IMR-90 (cell line): ENCODE measurements at regions not wholly inside any gene's neighbourhood (a gene's known extent, or its start where the extent isn't known, plus 50 kb on each side); places are given as distances from the start of the nearest gene placed in this dataset.

Experiments used
- ATAC-seq: fragments of 200-7000 bp; cut with Tn5 transposase; 2 replicates; pipeline ENCODE4 v1.9.1; 2020; ENCODE audit warnings: low read depth, mild to moderate bottlenecking, moderate library complexity
- BruUV-seq: library from RNA; stranded (reverse); fragments of 400-500 nt; replicated peaks from 2 replicates; lab custom pipeline; 2021; lab: Mats Ljungman, UMichigan
- CTCF ChIA-PET: fragments of 300-600 bp; formaldehyde crosslinking; extraction: SDS; loops from one replicate; lab custom pipeline; 2021; ENCODE audit warnings: antibody characterized with exemption; lab: Yijun Ruan, JAX
- POLR2A ChIA-PET: fragments of 300-600 bp; sonication (Branson Sonifier 250); formaldehyde crosslinking; loops from one replicate; lab custom pipeline; 2022; ENCODE audit warnings: antibody characterized with exemption; ENCODE audit not compliant: unreplicated experiment; lab: Charles Lee
- DNase-seq: peaks from one replicate; pipeline ENCODE4 v3.0.0; 2013
- H2AFZ ChIP-seq: replicated peaks from 2 replicates; pipeline ENCODE3; 2013; ENCODE audit warnings: low read length, mild to moderate bottlenecking; ENCODE audit not compliant: poor library complexity
- H2AK5ac ChIP-seq: 2 replicates; pipeline ENCODE4 v1.6.1; 2013; ENCODE audit warnings: low read depth, low read length, inconsistent platforms
- H2AK9ac ChIP-seq: replicated peaks from 2 replicates; pipeline ENCODE3; 2013; ENCODE audit warnings: mild to moderate bottlenecking, low read depth, low read length, moderate library complexity; ENCODE audit not compliant: poor library complexity
- H2BK120ac ChIP-seq: 2 replicates; pipeline ENCODE4 v1.6.1; 2013; ENCODE audit warnings: low read depth, low read length, inconsistent platforms
- H2BK15ac ChIP-seq: 3 replicates; pipeline ENCODE4 v1.6.1; 2013; ENCODE audit warnings: low read depth, low read length, inconsistent platforms
- H2BK20ac ChIP-seq: 2 replicates; pipeline ENCODE4 v1.6.1; 2013; ENCODE audit warnings: low read depth, mild to moderate bottlenecking, inconsistent platforms, low read length, moderate library complexity
- H2BK5ac ChIP-seq: 2 replicates; pipeline ENCODE4 v1.6.1; 2013; ENCODE audit warnings: mild to moderate bottlenecking, low read depth, low read length, inconsistent platforms; ENCODE audit not compliant: poor library complexity, severe bottlenecking
- H3K14ac ChIP-seq: replicated peaks from 2 replicates; pipeline ENCODE4 v1.6.1; 2013; ENCODE audit warnings: low read depth, low read length, inconsistent platforms
- H3K18ac ChIP-seq: 2 replicates; pipeline ENCODE4 v1.6.1; 2013; ENCODE audit warnings: low read depth, low read length, control low read depth
- H3K23ac ChIP-seq: 2 replicates; pipeline ENCODE4 v1.6.1; 2013; ENCODE audit warnings: low read depth, low read length, inconsistent platforms
- H3K27ac ChIP-seq: 2 replicates; pipeline ENCODE4 v1.5.1; 2013; ENCODE audit warnings: mild to moderate bottlenecking, control low read depth, low read length; ENCODE audit not compliant: insufficient read depth
- H3K27me3 ChIP-seq: 2 replicates; pipeline ENCODE4 v1.6.1; 2013; ENCODE audit warnings: low read length; ENCODE audit not compliant: control insufficient read depth, insufficient read depth
- H3K36me3 ChIP-seq: 2 replicates; pipeline ENCODE4 v1.6.1; 2013; ENCODE audit warnings: low read length, mixed read lengths; ENCODE audit not compliant: control insufficient read depth, insufficient read depth
- H3K4ac ChIP-seq: 2 replicates; pipeline ENCODE4 v1.6.1; 2013; ENCODE audit warnings: low read depth, low read length, inconsistent platforms
- H3K4me1 ChIP-seq: 2 replicates; pipeline ENCODE4 v1.6.1; 2013; ENCODE audit warnings: low read length, mixed read lengths; ENCODE audit not compliant: control insufficient read depth, insufficient read depth
- H3K4me2 ChIP-seq: 2 replicates; pipeline ENCODE4 v1.6.1; 2013; ENCODE audit warnings: low read depth, mild to moderate bottlenecking, control low read depth, low read length, moderate library complexity
- H3K4me3 ChIP-seq: 2 replicates; pipeline ENCODE4 v1.5.1; 2013; ENCODE audit warnings: low read depth, mild to moderate bottlenecking, control low read depth, low read length, moderate library complexity; ENCODE audit not compliant: insufficient read depth
- H3K56ac ChIP-seq: 2 replicates; pipeline ENCODE4 v1.6.1; 2013; ENCODE audit warnings: low read length, inconsistent platforms; ENCODE audit not compliant: insufficient read depth; ENCODE audit errors: extremely low read depth
- H3K79me1 ChIP-seq, 2 experiments: 2 replicates each; pipeline ENCODE4 v1.6.1; 2013; ENCODE audit warnings: low read length in 2 of 2, inconsistent platforms in 1 of 2, low read depth in 1 of 2
- H3K9ac ChIP-seq: 2 replicates; pipeline ENCODE4 v1.6.1; 2013; ENCODE audit warnings: low read depth, low read length, control low read depth
- H3K9me1 ChIP-seq: 2 replicates; pipeline ENCODE4 v1.6.1; 2013; ENCODE audit warnings: low read length, inconsistent platforms; ENCODE audit not compliant: insufficient read depth
- H3K9me3 ChIP-seq: 2 replicates; pipeline ENCODE4 v1.6.1; 2013; ENCODE audit warnings: low read length; ENCODE audit not compliant: control insufficient read depth, insufficient read depth
- H4K20me1 ChIP-seq: 2 replicates; pipeline ENCODE4 v1.6.1; 2013; ENCODE audit warnings: low read length, inconsistent platforms; ENCODE audit not compliant: insufficient read depth
- H4K5ac ChIP-seq: 2 replicates; pipeline ENCODE4 v1.6.1; 2013; ENCODE audit warnings: mild to moderate bottlenecking, low read depth, low read length, control low read depth
- H4K8ac ChIP-seq, 2 experiments: 2 replicates each; pipeline ENCODE4 v1.6.1; 2013; ENCODE audit warnings: low read depth in 2 of 2, low read length in 2 of 2, control low read depth in 1 of 2, inconsistent platforms in 1 of 2
- H4K91ac ChIP-seq: 2 replicates; pipeline ENCODE4 v1.6.1; 2013; ENCODE audit warnings: low read depth, low read length, inconsistent platforms; ENCODE audit not compliant: insufficient read depth
- FOS ChIP-seq: fragments of 150-350 bp; IDR thresholded peaks from 2 replicates; pipeline ENCODE4 v1.6.1; 2016; ENCODE audit warnings: low read depth, low read length
- MXI1 ChIP-seq: IDR thresholded peaks from 2 replicates; pipeline ENCODE4 v1.6.1; 2012; ENCODE audit warnings: low read depth, mild to moderate bottlenecking, low read length, moderate library complexity, borderline replicate concordance
- NFE2L2 ChIP-seq: fragments of 150-350 bp; IDR thresholded peaks from 2 replicates; pipeline ENCODE4 v1.6.1; 2016; ENCODE audit warnings: low read depth, mild to moderate bottlenecking, low read length
- RAD21 ChIP-seq: IDR thresholded peaks from 2 replicates; pipeline ENCODE4 v1.6.1; 2012; ENCODE audit warnings: low read length, improper control_type of control experiment
- RCOR1 ChIP-seq: IDR thresholded peaks from 2 replicates; pipeline ENCODE4 v1.6.1; 2012; ENCODE audit warnings: mild to moderate bottlenecking, low read length, improper control_type of control experiment; ENCODE audit not compliant: insufficient replicate concordance
- SMC3 ChIP-seq: fragments of 150-350 bp; IDR thresholded peaks from 2 replicates; pipeline ENCODE4 v1.6.1; 2016; ENCODE audit warnings: low read depth, mild to moderate bottlenecking, antibody characterized with exemption, low read length, moderate library complexity
- WGBS, 2 experiments: methylation state at CpG; one replicate each; pipeline versions ENCODE4 v1.1.5 to v1.1.7; 2013; ENCODE audit warnings: missing lambda C conversion rate in 2 of 2; ENCODE audit not compliant: insufficient read length in 1 of 2; ENCODE audit errors: extremely low coverage in 2 of 2; 5-methylcytosine and 5-hydroxymethylcytosine counted together
- dilution Hi-C: fragments of 300-500 bp; cut with HindIII; formaldehyde crosslinking; loops from one replicate; pipeline ENCODE4 v1.14.3; 2018; ENCODE audit warnings: low sequenced_read_pairs; ENCODE audit not compliant: unreplicated experiment
- in situ Hi-C: fragments of 300-500 bp; cut with MboI; formaldehyde crosslinking; loops from 3 replicates; pipeline ENCODE4 v1.14.3; 2019; ENCODE audit warnings: low sequenced_read_pairs, inconsistent platforms, mixed read lengths
- intact Hi-C: fragments of 100-400 bp; cut with micrococcal nuclease; formaldehyde crosslinking; loops from 2 replicates; pipeline ENCODE4 v1.10.0; 2022

DNA sequence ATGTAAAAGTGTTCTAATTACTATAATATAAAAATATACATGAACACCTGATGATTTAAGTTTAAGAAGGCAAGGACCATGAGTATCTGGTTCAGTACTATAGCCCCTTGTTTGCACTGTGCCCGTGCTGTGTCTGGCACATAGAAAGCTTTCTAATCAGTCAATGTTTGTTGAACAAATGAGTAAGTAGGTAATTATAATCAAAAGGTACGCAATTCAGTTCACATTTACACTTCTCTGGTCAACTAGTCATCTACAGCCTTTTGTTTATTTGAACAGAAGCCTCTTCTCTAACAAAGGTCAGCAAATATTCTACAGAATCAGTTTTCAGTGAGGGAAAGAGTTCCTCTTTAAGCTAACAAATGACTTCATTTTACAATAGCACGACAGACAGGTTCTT lies 523.3 kb downstream of the SMARCA1 start:
- Histone ChIP-seq H2BK120ac (no peak overlapping the region), H2BK5ac (no peak overlapping the region), H4K20me1 (no peaks in the 10 kb centered on the region), H3K9ac (no peak overlapping the region), H2AK9ac (no peak overlapping the region), H3K4me2 (no peak overlapping the region), H3K4me3 (no peak overlapping the region), H4K5ac (no peak overlapping the region), H3K4ac (no peak overlapping the region), H3K27ac (no peak overlapping the region), H3K4me1 (no peaks in the 10 kb centered on the region), H2AFZ (no peak overlapping the region), H2BK15ac (no peak overlapping the region), H2BK20ac (no peak overlapping the region), H3K9me1 (no peaks in the 10 kb centered on the region), H4K91ac (no peak overlapping the region), H4K8ac (no peak overlapping the region), H2AK5ac (no peak overlapping the region), H3K79me1 (no peaks in the 10 kb centered on the region), H3K9me3 (no peaks in the 10 kb centered on the region; the same call in 1 of the 2 replicates), H3K18ac (no peak overlapping the region), H3K36me3 (no peaks in the 10 kb centered on the region), H3K14ac (no peak overlapping the region), H3K23ac (no peak overlapping the region), H3K56ac (no peak overlapping the region), H3K27me3 (no peaks in the 10 kb centered on the region)
- ChIA-PET CTCF (no interaction called here), POLR2A (no interaction called here)
- no CpG with 5 or more reads among the region's 3 CpGs for WGBS, 2 experiments
- DNase-seq (no peak), ATAC-seq (no peak)
- dilution Hi-C loops (no loop called here), intact Hi-C loops (no loop called here), in situ Hi-C loops (no loop called here)
- no TSS peak for BruUV-seq
- no peak for TF ChIP-seq SMC3
- TF ChIP-seq NFE2L2 = no peak
- TF ChIP-seq RCOR1 = no peak
- no peak for TF ChIP-seq RAD21
- no peak for TF ChIP-seq MXI1
- TF ChIP-seq FOS = no peak
